Adrenal gland (tissue), 9 donors: ENCODE measurements at regions not wholly inside any gene's neighbourhood (a gene's known extent, or its start where the extent isn't known, plus 50 kb on each side); places are given as distances from the start of the nearest gene placed in this dataset.
"Not testable (repeated sequence)": the region's sequence is repeated elsewhere in the genome, so short reads cannot be mapped to it uniquely, and the experiment has no call there.

ENCODE experiments used
- DNase-seq, 7 donors: peaks; one replicate each; pipeline ENCODE4 v3.0.0-alpha.2; 2019 to 2020
- H3K27ac ChIP-seq, 5 donors: fragments of 200-600 bp; sonication (generic) in 4 of 5; 1 replicate in 3 of 5; 2 replicates in 2 of 5; pipeline versions ENCODE4 v1.5.1 to v1.8.0; 2016 to 2020; ENCODE audit warnings: mild to moderate bottlenecking in 1 of 5
- H3K27me3 ChIP-seq: fragments of 200-600 bp; 2 replicates; pipeline ENCODE4 v1.8.0; 2021
- H3K36me3 ChIP-seq, 2 donors: fragments of 200-600 bp; replicated peaks in 1 of 2; 1 replicate in 1 of 2; 2 replicates in 1 of 2; pipeline versions ENCODE4 v1.5.1 to v1.8.0; 2018 to 2022
- H3K4me1 ChIP-seq, 2 donors: fragments of 200-600 bp; replicated peaks in 1 of 2; 1 replicate in 1 of 2; 2 replicates in 1 of 2; pipeline versions ENCODE4 v1.5.1 to v1.8.0; 2018 to 2021
- H3K4me3 ChIP-seq, 4 donors: fragments of 200-600 bp; sonication (generic) in 3 of 4; one replicate each; pipeline ENCODE4 v1.5.1; 2016 to 2018
- H3K9me3 ChIP-seq, 3 donors: fragments of 200-600 bp; sonication (generic) in 1 of 3; replicated peaks in 1 of 3; 1 replicate in 2 of 3; 2 replicates in 1 of 3; pipeline versions ENCODE4 v1.5.1 to v1.8.0; 2016 to 2021
- CTCF ChIP-seq, 6 experiments: fragments of 450-650 bp in 4 of 6; fragments of 200-600 bp in 2 of 6; sonication (generic) in 1 of 6; IDR thresholded peaks; 1 replicate in 5 of 6; 2 replicates in 1 of 6; pipeline versions ENCODE4 v1.5.1 to v1.8.0; 2016 to 2021; ENCODE audit warnings: antibody characterized with exemption in 6 of 6, mild to moderate bottlenecking in 2 of 6, moderate library complexity in 1 of 6
- POLR2A ChIP-seq, 2 donors: fragments of 450-650 bp; IDR thresholded peaks; one replicate each; pipeline ENCODE4 v1.6.1; 2017; ENCODE audit warnings: antibody characterized with exemption in 2 of 2, mild to moderate bottlenecking in 2 of 2, moderate library complexity in 1 of 2
- whole genome bisulfite sequencing, 4 donors: extraction: QIAGEN DNeasy Blood & Tissue Kit in 2 of 4; methylation state at CpG; one replicate each; pipeline versions ENCODE4 v1.1.5 to v1.1.7; 2013 to 2017; 5-methylcytosine and 5-hydroxymethylcytosine counted together
- intact Hi-C, 2 donors: fragments of 100-400 bp; cut with DNase I; formaldehyde crosslinking; loops; one replicate each; pipeline versions ENCODE4 v1.14.1 to v1.15.0; 2022 to 2023
- donor health status: healthy with polysubstance abuse.
- donor health status: Bipolar disorder and iron deficiency.
- donor health status: DM: yes; HTN: yes; CAD: no.
- donor health status: DM: no; HTN: no; CAD: no.
- donor health status: DM: no; HTN: no; CAD: no.

GRCh38 chrX:38948046-38948445, 146.8 kb downstream of the MID1IP1 start:
- TF ChIP-seq CTCF (IDR thresholded peaks at IDR 0.05), result no peak
- Histone ChIP-seq H3K27ac (no peak overlapping the region), H3K4me3 (no peak overlapping the region), H3K27me3 (no peaks in the 10 kb centered on the region), H3K9me3 (no peaks in the 10 kb centered on the region), H3K36me3 (no peaks in the 10 kb centered on the region), H3K4me1 (no peaks in the 10 kb centered on the region)
- DNase-seq, result no peak
- intact Hi-C loops, result no loop called here

- TF ChIP-seq POLR2A (IDR thresholded peaks at IDR 0.05) (no peak), CTCF (IDR thresholded peaks at IDR 0.05) (no peak)
- H3K27me3 ChIP-seq, result no peaks in the 10 kb centered on the region
- H3K36me3 ChIP-seq, result no peaks in the 10 kb centered on the region
- DNase-seq, result no peak
- 76 to 89% (median 82%) methylated on average over 2 of the region's 2 CpGs for WGBS, 4 donors
- no peaks in the 10 kb centered on the region for H3K9me3 ChIP-seq
- no peak overlapping the region for H3K4me3 ChIP-seq
- intact Hi-C loops, result no loop called here
- no peaks in the 10 kb centered on the region for H3K4me1 ChIP-seq
- no peak overlapping the region for H3K27ac ChIP-seq
Observed at GRCh38 chrX:38954520-38954919, 153.3 kb downstream of the MID1IP1 start.

- Histone ChIP-seq H3K4me1 (no peaks in the 10 kb centered on the region), H3K4me3 (no peak overlapping the region), H3K27me3 (peaks cover 3% of the 10 kb centered on the region), H3K9me3 (no peaks in the 10 kb centered on the region), H3K36me3 (no peaks in the 10 kb centered on the region), H3K27ac (no peak overlapping the region)
- no peak for TF ChIP-seq POLR2A (IDR thresholded peaks at IDR 0.05)
- DNase-seq, result no peak
- WGBS, 4 donors, result 59 to 78% (median 72%) methylated on average over 1 of the region's 1 CpG
- intact Hi-C loops, result no loop called here
Observed at GRCh38 chrX:38959736-38960135, 158.5 kb downstream of the MID1IP1 start.

GRCh38 chrX:38960137-38960536, 158.9 kb downstream of the MID1IP1 start:
- no peak for DNase-seq
- Histone ChIP-seq H3K27ac (no peak overlapping the region), H3K9me3 (no peaks in the 10 kb centered on the region), H3K4me3 (no peak overlapping the region), H3K4me1 (no peaks in the 10 kb centered on the region), H3K27me3 (peaks cover 3% of the 10 kb centered on the region), H3K36me3 (no peaks in the 10 kb centered on the region)
- TF ChIP-seq CTCF (IDR thresholded peaks at IDR 0.05), result no peak
- TF ChIP-seq POLR2A (IDR thresholded peaks at IDR 0.05), result no peak
- 53 to 73% (median 59%) methylated on average over 2 of the region's 2 CpGs for WGBS, 4 donors
- intact Hi-C loops, result no loop called here

- Histone ChIP-seq H3K36me3 (no peaks in the 10 kb centered on the region), H3K27ac (no peak overlapping the region), H3K4me1 (no peaks in the 10 kb centered on the region), H3K9me3 (no peaks in the 10 kb centered on the region), H3K27me3 (peaks cover 3% of the 10 kb centered on the region), H3K4me3 (no peak overlapping the region)
- intact Hi-C loops, result no loop called here
- TF ChIP-seq CTCF (IDR thresholded peaks at IDR 0.05), result no peak
- no peak for TF ChIP-seq POLR2A (IDR thresholded peaks at IDR 0.05)
- WGBS, 4 donors, result 87 to 93% (median 90%) methylated on average over 3 to 4 of the region's 4 CpGs
- no peak for DNase-seq
Observed at GRCh38 chrX:38961936-38962335, 160.7 kb downstream of the MID1IP1 start.

- H3K9me3 ChIP-seq, intact Hi-C loops, H3K27ac ChIP-seq, H3K27me3 ChIP-seq, H3K4me1 ChIP-seq, H3K4me3 ChIP-seq, H3K36me3 ChIP-seq, DNase-seq: not testable (repeated sequence)
- WGBS, 4 donors, result 64 to 93% (median 85%) methylated on average over 3 of the region's 3 CpGs
Observed at GRCh38 chrX:38963244-38963643, 162.0 kb downstream of the MID1IP1 start.
